MCF 10A (cell line): ENCODE measurements at regions not wholly inside any gene's neighbourhood (a gene's known extent, or its start where the extent isn't known, plus 50 kb on each side); places are given as distances from the start of the nearest gene placed in this dataset.

Experiments used
- BruUV-seq: library from RNA; stranded (reverse); fragments of 400-500 nt; replicated peaks from 2 replicates; lab custom pipeline; 2021; lab: Mats Ljungman, UMichigan
- CTCF ChIA-PET: fragments of 300-600 bp; sonication (Branson Sonifier 250); formaldehyde crosslinking; extraction: SDS; loops from one replicate; lab custom pipeline; 2021; ENCODE audit warnings: antibody characterized with exemption, inconsistent platforms; lab: Yijun Ruan, JAX
- POLR2A ChIA-PET: fragments of 300-600, 350-650 bp; sonication (Branson Sonifier 250); formaldehyde crosslinking; extraction: SDS; loops from one replicate; lab custom pipeline; 2020; ENCODE audit warnings: antibody characterized with exemption, inconsistent platforms; lab: Yijun Ruan, JAX
- DNase-seq: peaks from one replicate; pipeline ENCODE4 v3.0.0-alpha.2; 2018; ENCODE audit not compliant: unreplicated experiment
- H3K27ac Mint-ChIP-seq: one replicate; pipeline ENCODE4 v1.8.0; 2022; ENCODE audit warnings: mild to moderate bottlenecking, low read depth, mixed read lengths; ENCODE audit not compliant: unreplicated experiment
- H3K27me3 Mint-ChIP-seq: one replicate; pipeline ENCODE4 v1.8.0; 2022; ENCODE audit warnings: mixed read lengths; ENCODE audit not compliant: insufficient read depth, unreplicated experiment
- H3K36me3 Mint-ChIP-seq: one replicate; pipeline ENCODE4 v1.8.0; 2022; ENCODE audit warnings: mild to moderate bottlenecking, moderate library complexity, mixed read lengths; ENCODE audit not compliant: insufficient read depth, unreplicated experiment
- H3K4me1 Mint-ChIP-seq: one replicate; pipeline ENCODE4 v1.8.0; 2022; ENCODE audit warnings: mixed read lengths; ENCODE audit not compliant: insufficient read depth, unreplicated experiment
- H3K4me3 Mint-ChIP-seq: one replicate; pipeline ENCODE4 v1.8.0; 2022; ENCODE audit warnings: mild to moderate bottlenecking, moderate library complexity, mixed read lengths; ENCODE audit not compliant: unreplicated experiment
- H3K9me3 Mint-ChIP-seq: one replicate; pipeline ENCODE4 v1.8.0; 2022; ENCODE audit warnings: mixed read lengths; ENCODE audit not compliant: unreplicated experiment
- CTCF ChIP-seq: fragments of 200-600 bp; IDR thresholded peaks from one replicate; pipeline ENCODE4 v1.8.0; 2022; ENCODE audit warnings: antibody characterized with exemption, mild to moderate bottlenecking; ENCODE audit not compliant: unreplicated experiment
- intact Hi-C: fragments of 100-400 bp; cut with micrococcal nuclease; formaldehyde crosslinking; loops from 2 replicates; pipeline ENCODE4 v1.14.1; 2022

- ChIA-PET POLR2A (interaction anchor here (0.6 kb wide), 1 partner anchor 177 kb away, joined by 3 read pairs; no protein-coding TSS in a partner anchor), CTCF (no interaction called here)
- DNase-seq, result no peak
- H3K36me3 Mint-ChIP-seq, result no peaks in the 10 kb centered on the region
- no peaks in the 10 kb centered on the region for H3K9me3 Mint-ChIP-seq
- no TSS peak for BruUV-seq
- H3K4me1 Mint-ChIP-seq, result no peaks in the 10 kb centered on the region
- H3K27ac Mint-ChIP-seq, result no peak overlapping the region
- H3K27me3 Mint-ChIP-seq, result peaks cover 24% of the 10 kb centered on the region
- TF ChIP-seq CTCF, result no peak
- H3K4me3 Mint-ChIP-seq, result no peak overlapping the region
- intact Hi-C loops, result no loop called here
These were observed 148.6 kb downstream of the NXPE2 start for GRCh38 chr11:114826910-114827442.

GRCh38 chr11:114827736-114828135 is 149.4 kb downstream of the NXPE2 start:
- Mint-ChIP-seq H3K27ac (no peak overlapping the region), H3K9me3 (no peaks in the 10 kb centered on the region), H3K4me3 (no peak overlapping the region), H3K36me3 (no peaks in the 10 kb centered on the region), H3K27me3 (peaks cover 24% of the 10 kb centered on the region), H3K4me1 (no peaks in the 10 kb centered on the region)
- TF ChIP-seq CTCF, result no peak
- BruUV-seq, result no TSS peak
- POLR2A ChIA-PET, result interaction anchor here (0.6 kb wide), 1 partner anchor 28 kb away, joined by 3 read pairs; no protein-coding TSS in a partner anchor
- CTCF ChIA-PET, result interaction anchor here (0.5 to 0.6 kb wide), 2 partner anchors 37 to 50 kb away, joined by 3 to 4 read pairs; no protein-coding TSS in a partner anchor
- DNase-seq, result no peak
- intact Hi-C loops, result no loop called here

- no peak for TF ChIP-seq CTCF
- no TSS peak for BruUV-seq
- no peaks in the 10 kb centered on the region for H3K4me1 Mint-ChIP-seq
- POLR2A ChIA-PET, result interaction anchor here (0.7 kb wide), 2 partner anchors 19 to 113 kb away, joined by 3 to 4 read pairs; no protein-coding TSS in a partner anchor
- peaks cover 14% of the 10 kb centered on the region for H3K27me3 Mint-ChIP-seq
- no peaks in the 10 kb centered on the region for H3K36me3 Mint-ChIP-seq
- DNase-seq, result no peak
- H3K4me3 Mint-ChIP-seq, result no peak overlapping the region
- CTCF ChIA-PET, result no interaction called here
- intact Hi-C loops, result no loop called here
- H3K27ac Mint-ChIP-seq, result no peak overlapping the region
- H3K9me3 Mint-ChIP-seq, result no peaks in the 10 kb centered on the region
These were observed 154.3 kb downstream of the NXPE2 start for GRCh38 chr11:114832532-114833125.

GRCh38 chr11:114836161-114836560 is 157.8 kb downstream of the NXPE2 start:
- Mint-ChIP-seq H3K9me3 (peaks cover 13% of the 10 kb centered on the region), H3K27me3 (peaks cover 25% of the 10 kb centered on the region), H3K4me1 (no peaks in the 10 kb centered on the region), H3K36me3 (no peaks in the 10 kb centered on the region), H3K27ac (no peak overlapping the region), H3K4me3 (no peak overlapping the region)
- no TSS peak for BruUV-seq
- DNase-seq, result no peak
- ChIA-PET CTCF (no interaction called here), POLR2A (no interaction called here)
- intact Hi-C loops, result no loop called here
- TF ChIP-seq CTCF, result no peak
